T-helper 2 cell treated with Interferon-gamma antibody and Interleukin-4, amounts not matched to agents 5 μg/mL and 100 μg/mL, for 36 hours (primary cell): ENCODE measurements at regions not wholly inside any gene's neighbourhood (a gene's known extent, or its start where the extent isn't known, plus 50 kb on each side); places are given as distances from the start of the nearest gene placed in this dataset.
"Not testable (repeated sequence)": the region's sequence is repeated elsewhere in the genome, so short reads cannot be mapped to it uniquely, and the experiment has no call there.

Experiments
- DNase-seq: peaks from one replicate; pipeline ENCODE4 v3.0.0; 2021; ENCODE audit warnings: low spot score
- H3K27ac Mint-ChIP-seq: one replicate; pipeline ENCODE4 v1.8.0; 2021; ENCODE audit warnings: mild to moderate bottlenecking, mixed read lengths
- H3K27me3 Mint-ChIP-seq: one replicate; pipeline ENCODE4 v1.8.0; 2021; ENCODE audit warnings: low read depth, mixed read lengths
- H3K36me3 Mint-ChIP-seq: one replicate; pipeline ENCODE4 v1.8.0; 2021; ENCODE audit warnings: low read depth, mixed read lengths
- H3K4me1 Mint-ChIP-seq: one replicate; pipeline ENCODE4 v1.8.0; 2021; ENCODE audit warnings: low read depth, mixed read lengths
- H3K4me3 Mint-ChIP-seq: one replicate; pipeline ENCODE4 v1.8.0; 2022; ENCODE audit warnings: mild to moderate bottlenecking, moderate library complexity, mixed read lengths
- H3K9me3 Mint-ChIP-seq: one replicate; pipeline ENCODE4 v1.8.0; 2021; ENCODE audit warnings: mixed read lengths

DNA sequence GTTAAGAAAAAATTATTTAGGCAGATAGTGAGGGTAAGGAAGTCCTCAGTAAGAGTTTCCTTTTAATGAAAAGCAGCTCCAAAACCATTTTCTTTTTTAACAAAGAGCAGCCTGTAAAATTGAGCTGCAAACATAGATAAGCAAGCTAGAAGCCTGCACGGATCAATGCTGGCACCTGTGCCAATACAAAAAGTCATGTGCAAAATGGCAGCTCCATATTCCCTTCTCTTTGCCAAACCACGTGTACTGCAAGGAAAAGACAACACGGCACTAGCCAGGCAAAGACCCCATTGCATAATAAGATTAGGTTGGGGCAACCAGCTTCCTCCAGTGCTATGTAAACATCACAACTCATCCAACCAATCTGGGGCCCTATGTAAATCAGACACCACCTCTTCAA, 268.4 kb upstream of the INTU start:
- Mint-ChIP-seq H3K4me3 (no peak overlapping the region), H3K9me3 (no peaks in the 10 kb centered on the region), H3K27me3 (no peaks in the 10 kb centered on the region), H3K36me3 (no peaks in the 10 kb centered on the region), H3K27ac (no peak overlapping the region), H3K4me1 (no peaks in the 10 kb centered on the region)
- no peak for DNase-seq

DNA sequence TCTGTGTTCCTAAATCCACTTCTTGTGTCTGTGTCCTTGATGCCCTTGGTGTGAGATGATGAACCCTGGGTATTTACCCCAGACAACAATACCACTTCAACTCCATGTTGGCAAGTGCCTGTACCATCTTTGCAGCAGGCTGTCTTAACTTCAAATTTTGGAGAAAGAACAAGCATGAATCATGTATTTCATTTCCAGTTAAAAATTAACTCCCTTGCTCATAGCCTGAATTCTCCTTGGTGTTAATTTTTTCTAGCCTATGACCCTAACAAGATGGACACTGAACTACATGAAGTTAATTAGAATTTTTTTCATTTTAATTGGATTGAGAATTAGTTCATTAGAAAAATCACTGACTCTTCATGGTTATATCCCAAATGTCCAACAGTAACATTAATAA, 267.8 kb upstream of the INTU start:
- DNase-seq, result no peak
- Mint-ChIP-seq H3K9me3 (no peaks in the 10 kb centered on the region), H3K36me3 (no peaks in the 10 kb centered on the region), H3K27ac (no peak overlapping the region), H3K4me1 (no peaks in the 10 kb centered on the region), H3K27me3 (no peaks in the 10 kb centered on the region), H3K4me3 (no peak overlapping the region)

DNA sequence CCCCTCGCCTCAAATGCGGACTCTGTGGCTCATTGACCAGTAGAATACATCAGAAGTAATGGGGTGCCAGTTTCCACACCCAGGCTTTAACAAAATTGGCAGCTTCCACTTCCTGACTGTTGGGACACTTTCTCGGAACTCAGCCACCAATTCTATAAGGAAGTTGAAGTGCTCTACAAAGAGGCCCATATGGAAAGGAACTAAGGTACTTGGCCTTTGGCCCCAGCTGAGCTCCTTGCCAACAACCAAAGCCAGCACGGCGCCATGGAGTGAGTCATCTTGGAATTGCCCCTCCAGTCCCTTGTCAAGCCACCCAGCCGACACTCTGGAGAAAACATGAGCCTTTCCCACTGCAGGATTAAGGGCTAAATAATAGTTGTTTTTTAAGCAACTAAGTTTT, 262.2 kb upstream of the INTU start:
- Mint-ChIP-seq H3K27me3 (no peaks in the 10 kb centered on the region), H3K27ac (no peak overlapping the region), H3K4me3 (no peak overlapping the region), H3K9me3 (peaks cover 4% of the 10 kb centered on the region), H3K4me1 (no peaks in the 10 kb centered on the region), H3K36me3 (no peaks in the 10 kb centered on the region)
- DNase-seq, result no peak

DNA sequence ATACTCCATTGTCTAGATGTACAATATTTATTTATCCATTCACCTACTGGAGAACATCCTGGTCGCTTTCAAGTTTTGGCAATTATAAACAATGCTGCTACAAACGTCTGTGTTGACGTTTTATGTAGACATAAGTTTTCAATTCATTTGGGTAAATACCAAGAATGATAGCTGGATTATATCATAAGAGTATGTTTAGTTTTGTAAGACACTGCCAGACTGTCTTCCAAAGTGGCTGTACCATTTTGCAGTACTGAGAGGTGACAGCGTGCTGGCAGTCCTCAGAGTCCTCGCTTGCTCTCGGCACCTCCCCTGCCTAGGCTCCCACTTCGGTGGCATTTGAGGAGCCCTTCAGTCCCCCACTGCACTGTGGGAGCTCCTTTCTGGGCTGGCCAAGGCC, 253.3 kb upstream of the INTU start:
- Mint-ChIP-seq H3K9me3 (peaks cover 3% of the 10 kb centered on the region), H3K27me3 (no peaks in the 10 kb centered on the region), H3K27ac (no peak overlapping the region), H3K4me3 (no peak overlapping the region), H3K36me3 (no peaks in the 10 kb centered on the region), H3K4me1 (no peaks in the 10 kb centered on the region)
- no peak for DNase-seq

DNA sequence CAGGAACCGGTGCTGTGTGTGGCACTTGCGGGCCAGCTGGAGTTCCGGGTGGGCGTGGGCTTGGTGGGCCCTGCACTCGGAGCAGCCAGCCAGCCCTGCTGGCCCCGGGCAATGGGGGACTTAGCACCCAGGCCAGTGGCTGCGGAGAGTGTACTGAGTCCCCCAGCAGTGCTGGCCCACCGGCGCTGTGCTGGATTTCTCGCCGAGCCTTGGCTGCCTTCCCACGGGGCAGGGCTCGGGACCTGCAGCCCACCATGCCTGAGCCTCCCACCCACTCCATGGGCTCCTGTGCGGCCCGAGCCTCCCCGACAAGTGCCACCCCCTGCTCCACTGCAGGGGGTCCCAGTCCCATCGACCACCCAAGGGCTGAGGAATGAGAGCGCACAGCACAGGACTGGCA, 252.8 kb upstream of the INTU start:
- H3K4me1 Mint-ChIP-seq, H3K36me3 Mint-ChIP-seq, H3K4me3 Mint-ChIP-seq, H3K27ac Mint-ChIP-seq, H3K9me3 Mint-ChIP-seq, DNase-seq, H3K27me3 Mint-ChIP-seq: not testable (repeated sequence)

DNA sequence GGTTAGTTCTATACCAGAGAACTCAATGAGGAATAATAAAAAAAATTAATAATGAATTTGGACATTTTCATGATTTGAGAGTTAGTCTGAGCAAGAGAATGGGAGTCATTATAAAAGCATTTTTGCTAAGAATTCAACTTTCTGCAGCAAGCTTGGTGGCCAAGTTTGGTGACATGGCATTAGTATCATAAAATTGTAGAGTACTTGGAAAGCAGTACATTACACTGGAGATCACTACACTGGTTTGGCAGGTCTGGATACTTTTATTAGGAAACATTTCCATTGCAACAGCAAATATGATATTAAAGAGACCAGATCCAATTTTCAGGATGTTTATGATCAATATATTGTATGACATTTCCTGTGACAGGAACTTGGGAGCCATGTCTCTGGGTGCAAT, 249.1 kb upstream of the INTU start:
- Mint-ChIP-seq H3K36me3 (no peaks in the 10 kb centered on the region), H3K9me3 (no peaks in the 10 kb centered on the region), H3K27ac (no peak overlapping the region), H3K4me3 (no peak overlapping the region), H3K4me1 (no peaks in the 10 kb centered on the region), H3K27me3 (no peaks in the 10 kb centered on the region)
- DNase-seq, result no peak

DNA sequence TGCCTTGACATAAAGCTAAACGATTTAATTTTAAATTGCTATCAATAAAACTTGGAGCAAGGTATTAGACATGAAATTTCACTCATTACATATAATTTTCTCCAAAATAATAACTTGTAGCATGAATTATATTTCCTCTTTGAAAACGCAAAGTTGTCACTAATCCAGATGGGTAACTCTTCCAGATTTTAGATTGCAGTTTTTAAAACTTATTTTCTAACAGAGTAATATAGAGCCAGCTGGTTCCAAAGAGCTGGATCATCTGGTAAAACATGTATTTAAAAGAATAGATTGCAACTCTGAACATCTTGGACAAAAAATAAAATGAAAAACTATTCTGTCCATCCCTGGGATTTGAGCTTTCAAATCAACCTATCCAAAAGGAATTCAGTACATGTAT, 238.2 kb upstream of the INTU start:
- Mint-ChIP-seq H3K9me3 (no peaks in the 10 kb centered on the region), H3K4me1 (no peaks in the 10 kb centered on the region), H3K36me3 (no peaks in the 10 kb centered on the region), H3K27ac (no peak overlapping the region), H3K4me3 (no peak overlapping the region), H3K27me3 (no peaks in the 10 kb centered on the region)
- no peak for DNase-seq

DNA sequence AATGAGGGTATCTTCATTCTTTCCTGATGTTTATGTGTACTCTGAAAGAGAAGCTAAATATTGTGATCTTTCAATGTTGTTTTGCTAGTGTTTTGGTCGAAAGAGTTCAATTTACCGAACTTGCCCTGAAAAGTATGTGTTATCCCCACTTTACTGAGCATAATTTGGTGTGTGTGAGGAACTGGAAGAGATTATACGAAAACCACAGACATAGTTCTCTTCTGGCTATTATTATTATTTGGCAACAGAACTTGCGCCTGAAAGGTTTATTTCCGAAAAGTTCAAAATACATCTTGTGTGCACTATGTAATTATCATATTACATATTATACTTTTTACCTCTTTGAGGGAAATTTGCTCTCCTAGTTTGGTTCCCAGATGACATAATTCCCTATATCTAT, 232.5 kb upstream of the INTU start:
- DNase-seq, result no peak
- Mint-ChIP-seq H3K4me1 (no peaks in the 10 kb centered on the region), H3K27me3 (no peaks in the 10 kb centered on the region), H3K27ac (no peak overlapping the region), H3K9me3 (no peaks in the 10 kb centered on the region), H3K36me3 (no peaks in the 10 kb centered on the region), H3K4me3 (no peak overlapping the region)

DNA sequence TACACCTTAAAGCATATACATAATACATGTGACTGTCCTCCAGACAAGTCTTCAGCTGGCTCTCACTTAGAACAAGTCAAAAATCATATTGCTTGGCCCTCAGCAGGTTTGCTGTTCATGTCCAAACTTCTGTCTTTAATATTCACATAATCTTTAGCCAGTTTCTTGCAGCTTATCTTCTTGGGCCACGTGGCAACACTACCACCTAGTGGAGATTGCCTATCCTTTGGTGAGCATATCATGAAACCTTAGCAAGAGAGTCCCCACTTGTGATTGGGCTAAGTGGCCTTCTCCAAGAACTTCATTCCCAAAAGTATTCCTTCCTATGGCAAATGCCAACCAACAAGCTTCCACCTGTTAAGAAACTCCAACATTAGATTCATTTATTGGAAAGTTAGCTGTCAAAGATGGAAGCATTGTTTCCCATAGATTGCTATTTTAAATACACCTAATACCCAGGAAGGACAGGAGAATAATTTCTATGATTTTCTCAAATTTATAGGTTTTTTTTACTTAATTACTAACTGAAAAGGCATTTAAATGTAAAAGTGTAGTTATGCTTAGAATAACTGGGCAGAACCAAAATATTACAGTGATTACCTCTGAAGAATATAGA, 231.9 kb upstream of the INTU start:
- no peaks in the 10 kb centered on the region for H3K27me3 Mint-ChIP-seq
- no peaks in the 10 kb centered on the region for H3K36me3 Mint-ChIP-seq
- H3K4me1 Mint-ChIP-seq, result no peaks in the 10 kb centered on the region
- peak; percentile 23 for DNase-seq
- H3K27ac Mint-ChIP-seq, result no peak overlapping the region
- no peaks in the 10 kb centered on the region for H3K9me3 Mint-ChIP-seq
- H3K4me3 Mint-ChIP-seq, result no peak overlapping the region

DNA sequence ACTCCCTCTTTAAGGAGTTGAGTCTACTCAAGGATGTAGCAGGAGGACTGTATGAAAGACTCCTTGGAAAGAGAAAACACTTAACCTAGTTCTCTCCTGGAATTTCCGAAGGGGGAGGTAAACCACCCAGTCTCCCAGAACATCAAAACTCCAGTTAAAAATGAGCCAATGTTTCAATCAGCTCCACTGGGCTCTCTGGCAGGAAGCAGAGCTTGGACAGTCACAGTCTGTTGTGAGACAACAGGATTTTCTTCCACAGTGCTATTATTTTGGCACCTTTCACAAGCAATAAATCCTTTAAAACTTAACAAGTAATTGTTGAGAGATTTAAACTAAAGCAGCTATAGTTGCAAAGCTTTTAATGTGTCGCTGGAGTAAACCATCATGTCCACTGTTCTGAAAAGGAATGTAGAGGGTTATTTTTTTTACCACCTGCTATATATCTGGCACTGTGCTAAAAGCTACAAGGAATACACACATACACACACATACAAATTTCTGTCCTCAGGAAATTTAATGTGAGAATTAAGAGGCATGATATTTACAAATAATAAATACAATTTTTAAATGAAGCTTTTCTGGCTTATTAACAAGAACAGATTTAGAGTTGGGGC, 229.2 kb upstream of the INTU start:
- Mint-ChIP-seq H3K9me3 (peaks cover 5% of the 10 kb centered on the region), H3K27ac (no peak overlapping the region), H3K27me3 (no peaks in the 10 kb centered on the region), H3K4me1 (no peaks in the 10 kb centered on the region), H3K4me3 (no peak overlapping the region), H3K36me3 (no peaks in the 10 kb centered on the region)
- DNase-seq, result no peak

DNA sequence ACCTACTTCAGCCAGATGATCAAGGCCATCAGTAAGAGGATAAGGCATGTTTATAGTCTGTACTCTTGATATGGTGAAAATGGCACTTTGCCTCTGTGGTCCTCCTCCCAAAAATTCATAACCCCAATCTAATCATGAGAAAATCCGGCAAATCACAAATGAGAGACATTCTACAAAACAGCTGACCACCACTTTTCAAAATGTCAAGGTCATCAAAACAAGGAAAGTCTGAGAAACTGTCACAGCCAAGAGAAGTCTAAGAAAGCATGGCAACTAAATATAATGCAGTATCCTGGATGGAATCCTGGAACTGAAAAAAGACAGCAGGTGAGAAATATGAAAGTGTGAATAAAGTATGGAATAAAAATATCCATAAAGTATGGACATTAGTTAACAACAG, 226.6 kb upstream of the INTU start:
- H3K36me3 Mint-ChIP-seq, result no peaks in the 10 kb centered on the region
- no peaks in the 10 kb centered on the region for H3K27me3 Mint-ChIP-seq
- peaks cover 5% of the 10 kb centered on the region for H3K9me3 Mint-ChIP-seq
- H3K4me3 Mint-ChIP-seq, result no peak overlapping the region
- no peaks in the 10 kb centered on the region for H3K4me1 Mint-ChIP-seq
- no peak for DNase-seq
- H3K27ac Mint-ChIP-seq, result no peak overlapping the region

DNA sequence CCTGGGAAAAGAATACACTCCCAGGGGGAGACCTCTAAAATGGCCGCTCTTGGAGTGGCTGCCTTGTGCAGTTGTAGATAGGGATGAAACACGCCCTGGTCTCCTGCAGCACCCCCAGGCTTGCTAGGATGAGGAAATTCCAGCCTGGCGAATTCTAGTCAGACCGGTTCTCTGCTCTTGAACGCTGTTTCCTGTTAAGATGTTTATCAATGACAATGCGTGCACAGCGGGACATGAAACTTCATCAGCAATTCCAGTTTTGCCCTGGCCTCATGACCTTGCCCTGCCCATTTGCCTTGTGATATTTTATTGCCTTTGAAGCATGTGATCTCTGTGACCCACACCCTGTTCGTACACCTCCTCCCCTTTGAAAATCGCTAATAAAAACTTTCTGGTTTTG, 225.2 kb upstream of the INTU start:
- not testable (repeated sequence) for DNase-seq, H3K9me3 Mint-ChIP-seq, H3K36me3 Mint-ChIP-seq, H3K27ac Mint-ChIP-seq, H3K4me3 Mint-ChIP-seq, H3K4me1 Mint-ChIP-seq, H3K27me3 Mint-ChIP-seq

DNA sequence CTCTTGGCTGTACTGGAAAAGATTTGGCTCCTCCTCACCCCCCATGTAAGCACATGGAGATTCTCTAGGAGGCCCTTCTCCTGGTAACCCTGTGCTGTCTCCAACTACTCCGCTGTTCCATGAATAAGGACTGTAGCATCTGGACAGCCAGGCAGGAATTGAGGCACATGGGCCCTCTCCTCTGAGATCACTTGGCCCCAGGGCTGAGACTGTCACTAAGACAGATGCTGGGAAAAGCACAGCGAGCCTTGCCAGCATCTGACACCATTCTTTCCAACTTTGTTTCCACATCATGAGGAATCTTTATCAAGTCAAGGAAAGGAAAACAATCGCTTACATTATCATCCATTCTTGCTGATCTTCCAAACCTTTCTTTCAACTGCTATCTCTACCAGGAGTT, 222.6 kb upstream of the INTU start:
- Mint-ChIP-seq H3K27ac (no peak overlapping the region), H3K27me3 (no peaks in the 10 kb centered on the region), H3K9me3 (peaks cover 5% of the 10 kb centered on the region), H3K4me1 (no peaks in the 10 kb centered on the region), H3K4me3 (no peak overlapping the region), H3K36me3 (no peaks in the 10 kb centered on the region)
- DNase-seq, result no peak

DNA sequence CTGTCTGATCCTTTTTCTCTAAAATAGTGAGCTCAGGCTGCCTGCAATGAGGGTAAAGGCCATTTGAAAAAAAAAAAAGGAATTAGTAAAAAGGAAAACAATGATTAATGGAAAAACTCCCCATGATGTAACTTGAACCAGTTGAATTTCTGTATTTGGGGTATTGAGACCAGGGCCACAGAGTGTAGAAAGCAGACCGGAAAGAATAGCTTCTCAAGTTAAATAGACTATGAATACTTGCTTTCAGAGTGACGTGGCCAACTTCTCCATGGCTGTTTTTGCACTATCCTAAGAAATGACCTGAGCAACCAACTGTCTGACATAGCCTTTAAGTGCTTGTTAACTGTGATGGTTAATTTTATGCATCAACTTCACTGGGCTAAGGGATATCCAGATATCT, 222.1 kb upstream of the INTU start:
- DNase-seq, result no peak
- peaks cover 5% of the 10 kb centered on the region for H3K9me3 Mint-ChIP-seq
- no peak overlapping the region for H3K4me3 Mint-ChIP-seq
- no peaks in the 10 kb centered on the region for H3K27me3 Mint-ChIP-seq
- H3K4me1 Mint-ChIP-seq, result no peaks in the 10 kb centered on the region
- H3K36me3 Mint-ChIP-seq, result no peaks in the 10 kb centered on the region
- no peak overlapping the region for H3K27ac Mint-ChIP-seq

DNA sequence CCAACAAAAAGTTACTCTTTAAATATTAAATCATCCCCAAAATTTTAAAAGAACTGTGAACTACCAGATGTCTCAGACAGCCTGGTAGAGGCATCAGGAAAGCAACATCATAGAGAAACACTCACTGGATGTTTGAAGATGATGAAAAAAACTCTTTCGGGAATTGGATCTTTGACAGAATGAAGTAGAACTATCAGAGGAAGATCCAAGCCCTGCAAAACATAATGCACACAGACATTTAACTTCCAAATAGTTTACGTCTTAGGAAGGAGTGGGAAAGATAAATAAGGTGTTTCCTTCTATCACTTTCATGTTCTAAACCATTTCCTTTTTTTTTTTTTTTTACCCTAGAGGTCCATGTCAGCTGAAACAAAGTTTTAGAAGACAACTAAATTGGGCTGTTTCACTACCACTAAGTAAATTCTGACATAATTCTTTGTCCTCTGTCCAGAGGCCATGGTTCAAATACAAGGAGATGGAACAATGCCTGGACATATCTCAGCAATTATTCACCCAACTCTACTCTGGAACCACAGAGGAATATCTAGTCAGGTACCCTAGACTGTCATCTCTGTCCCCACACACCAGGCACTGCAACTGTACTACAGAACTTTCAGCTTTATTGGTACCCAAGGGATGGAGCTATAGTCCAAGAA, 217.7 kb upstream of the INTU start:
- Mint-ChIP-seq H3K4me1 (no peaks in the 10 kb centered on the region), H3K36me3 (no peaks in the 10 kb centered on the region), H3K27ac (no peak overlapping the region)

More for the DNA sequence above, 217.7 kb upstream of the INTU start:
- Mint-ChIP-seq H3K27me3 (no peaks in the 10 kb centered on the region), H3K9me3 (no peaks in the 10 kb centered on the region), H3K4me3 (no peak overlapping the region)
- DNase-seq, result no peak
